SU-DHL-6 (cell line): ENCODE measurements at regions not wholly inside any gene's neighbourhood (a gene's known extent, or its start where the extent isn't known, plus 50 kb on each side); places are given as distances from the start of the nearest gene placed in this dataset.

Experiments used
- H2AFZ ChIP-seq: fragments of 200-600 bp; sonication (generic); 2 replicates; pipeline ENCODE4 v1.6.1; 2014; ENCODE audit warnings: low read depth, mild to moderate bottlenecking, moderate library complexity, mixed read lengths, antibody characterized with exemption, low read length; ENCODE audit not compliant: severe bottlenecking
- H3F3A ChIP-seq: fragments of 200-600 bp; shearing (Covaris generic); 2 replicates; pipeline ENCODE4 v1.6.0; 2016; ENCODE audit warnings: antibody characterized with exemption, mild to moderate bottlenecking; ENCODE audit not compliant: insufficient read depth
- H3K27ac ChIP-seq: fragments of 200-600 bp; sonication (generic); 2 replicates; pipeline ENCODE4 v1.5.1; 2016; ENCODE audit warnings: low read depth, mild to moderate bottlenecking, low read length, moderate library complexity, mixed read lengths
- H3K27me3 ChIP-seq: fragments of 200-600 bp; sonication (generic), shearing (Covaris generic); 2 replicates; pipeline ENCODE4 v1.6.0; 2014; ENCODE audit warnings: mild to moderate bottlenecking, low read length
- H3K36me3 ChIP-seq: fragments of 200-600 bp; sonication (generic); 2 replicates; pipeline ENCODE4 v1.6.1; 2014; ENCODE audit warnings: mild to moderate bottlenecking, low read length, mixed read lengths
- H3K4me2 ChIP-seq: fragments of 300-600, 200-600 bp; shearing (Covaris generic), sonication (generic); 2 replicates; pipeline ENCODE4 v1.6.0; 2014; ENCODE audit warnings: low read length, low read depth, mild to moderate bottlenecking; ENCODE audit not compliant: poor library complexity, severe bottlenecking
- H3K4me3 ChIP-seq: fragments of 200-600 bp; sonication (generic); 2 replicates; pipeline ENCODE4 v1.5.1; 2014; ENCODE audit warnings: antibody characterized with exemption, low read length, mild to moderate bottlenecking, mixed read lengths; ENCODE audit not compliant: insufficient read depth, poor library complexity, severe bottlenecking
- H3K79me2 ChIP-seq: fragments of 200-600 bp; sonication (generic); 2 replicates; pipeline ENCODE4 v1.6.1; 2014; ENCODE audit warnings: mild to moderate bottlenecking, low read length, moderate library complexity; ENCODE audit not compliant: insufficient read depth
- H3K9ac ChIP-seq: fragments of 200-600 bp; sonication (generic); 2 replicates; pipeline ENCODE4 v1.7.0; 2014; ENCODE audit warnings: mild to moderate bottlenecking, low read length
- H3K9me2 ChIP-seq: fragments of 200-600 bp; sonication (generic); replicated peaks from 2 replicates; pipeline ENCODE4 v1.6.1; 2014; ENCODE audit warnings: low read length; ENCODE audit not compliant: insufficient read depth
- H3K9me3 ChIP-seq: fragments of 200-600 bp; sonication (generic); 2 replicates; pipeline ENCODE4 v1.6.1; 2014; ENCODE audit warnings: low read length, mixed read lengths; ENCODE audit not compliant: insufficient read depth
- H4K20me1 ChIP-seq: fragments of 200-600 bp; sonication (generic); 2 replicates; pipeline ENCODE4 v1.6.1; 2014; ENCODE audit warnings: low read depth, mild to moderate bottlenecking, antibody characterized with exemption, low read length, moderate library complexity, mixed read lengths
- EZH2phosphoT487 ChIP-seq: fragments of 200-600 bp; sonication (generic), shearing (Covaris generic); conservative IDR thresholded peaks from 2 replicates; pipeline ENCODE4 v1.6.1; 2018; ENCODE audit warnings: mild to moderate bottlenecking, antibody characterized with exemption, low read length, moderate library complexity, mixed read lengths
- TF ChIP-seq, protein P1 (sequence below): fragments of 200-600 bp; sonication (generic); IDR thresholded peaks from one replicate; pipeline ENCODE4 v1.5.1; 2017; ENCODE audit warnings: antibody characterized with exemption, mild to moderate bottlenecking, low read length, moderate library complexity; ENCODE audit not compliant: insufficient read depth, poor library complexity, severe bottlenecking

DNA sequence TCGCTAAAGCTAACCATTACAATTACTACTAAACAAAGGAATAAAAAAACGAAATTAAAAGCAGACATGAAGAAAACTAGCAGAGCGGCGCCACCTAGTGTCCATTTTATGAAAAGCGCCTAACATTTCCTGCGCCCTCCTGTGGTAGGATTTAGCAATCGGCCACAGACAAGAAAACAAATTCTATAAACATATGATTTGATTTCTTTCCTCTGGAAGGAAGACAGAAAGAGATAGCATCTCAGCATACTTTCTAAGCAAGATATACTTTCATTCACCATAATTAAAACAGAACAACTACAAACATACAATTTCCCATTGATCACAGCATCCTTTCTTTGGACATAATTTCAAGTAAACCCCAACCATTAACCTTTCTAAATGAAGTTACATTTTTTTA is 337.7 kb upstream of the NPVF start:
- Histone ChIP-seq H3K36me3 (no peaks in the 10 kb centered on the region), H3K9ac (no peak overlapping the region), H3K9me2 (no peaks in the 10 kb centered on the region), H4K20me1 (no peaks in the 10 kb centered on the region), H3K27ac (no peak overlapping the region), H2AFZ (no peak overlapping the region), H3K9me3 (no peaks in the 10 kb centered on the region), H3K79me2 (no peaks in the 10 kb centered on the region), H3F3A (no peaks in the 10 kb centered on the region), H3K4me3 (no peak overlapping the region), H3K27me3 (no peaks in the 10 kb centered on the region), H3K4me2 (peak overlapping the region; percentile 8)
- no peak for TF ChIP-seq EZH2phosphoT487
- TF ChIP-seq, protein P1, sequence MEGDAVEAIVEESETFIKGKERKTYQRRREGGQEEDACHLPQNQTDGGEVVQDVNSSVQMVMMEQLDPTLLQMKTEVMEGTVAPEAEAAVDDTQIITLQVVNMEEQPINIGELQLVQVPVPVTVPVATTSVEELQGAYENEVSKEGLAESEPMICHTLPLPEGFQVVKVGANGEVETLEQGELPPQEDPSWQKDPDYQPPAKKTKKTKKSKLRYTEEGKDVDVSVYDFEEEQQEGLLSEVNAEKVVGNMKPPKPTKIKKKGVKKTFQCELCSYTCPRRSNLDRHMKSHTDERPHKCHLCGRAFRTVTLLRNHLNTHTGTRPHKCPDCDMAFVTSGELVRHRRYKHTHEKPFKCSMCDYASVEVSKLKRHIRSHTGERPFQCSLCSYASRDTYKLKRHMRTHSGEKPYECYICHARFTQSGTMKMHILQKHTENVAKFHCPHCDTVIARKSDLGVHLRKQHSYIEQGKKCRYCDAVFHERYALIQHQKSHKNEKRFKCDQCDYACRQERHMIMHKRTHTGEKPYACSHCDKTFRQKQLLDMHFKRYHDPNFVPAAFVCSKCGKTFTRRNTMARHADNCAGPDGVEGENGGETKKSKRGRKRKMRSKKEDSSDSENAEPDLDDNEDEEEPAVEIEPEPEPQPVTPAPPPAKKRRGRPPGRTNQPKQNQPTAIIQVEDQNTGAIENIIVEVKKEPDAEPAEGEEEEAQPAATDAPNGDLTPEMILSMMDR: peak; percentile 100

DNA sequence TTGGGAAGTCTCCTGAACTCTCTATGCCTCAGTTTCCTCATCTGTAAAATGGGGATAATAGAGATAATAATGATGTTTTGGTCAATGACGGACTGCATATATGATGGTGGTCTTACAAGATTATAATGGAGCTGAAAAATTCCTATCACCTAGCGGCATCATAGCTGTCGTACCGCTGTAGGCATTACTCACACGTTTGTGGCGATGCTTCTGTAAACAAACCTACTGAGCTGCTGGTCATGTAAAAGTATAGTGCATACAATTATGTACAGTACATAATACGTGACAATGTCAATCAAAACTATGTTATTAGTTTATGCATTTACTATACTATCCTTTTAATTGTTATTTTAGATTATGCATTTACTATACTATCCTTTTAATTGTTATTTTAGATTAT is 339.1 kb upstream of the NPVF start:
- Histone ChIP-seq H3F3A (no peaks in the 10 kb centered on the region), H3K9ac (no peak overlapping the region), H3K9me3 (no peaks in the 10 kb centered on the region), H3K79me2 (no peaks in the 10 kb centered on the region), H3K4me2 (no peak overlapping the region), H4K20me1 (no peaks in the 10 kb centered on the region), H3K27me3 (no peaks in the 10 kb centered on the region), H3K9me2 (no peaks in the 10 kb centered on the region), H3K4me3 (no peak overlapping the region), H3K36me3 (no peaks in the 10 kb centered on the region), H2AFZ (no peak overlapping the region), H3K27ac (no peak overlapping the region)
- TF ChIP-seq, protein P1: no peak
- no peak for TF ChIP-seq EZH2phosphoT487

DNA sequence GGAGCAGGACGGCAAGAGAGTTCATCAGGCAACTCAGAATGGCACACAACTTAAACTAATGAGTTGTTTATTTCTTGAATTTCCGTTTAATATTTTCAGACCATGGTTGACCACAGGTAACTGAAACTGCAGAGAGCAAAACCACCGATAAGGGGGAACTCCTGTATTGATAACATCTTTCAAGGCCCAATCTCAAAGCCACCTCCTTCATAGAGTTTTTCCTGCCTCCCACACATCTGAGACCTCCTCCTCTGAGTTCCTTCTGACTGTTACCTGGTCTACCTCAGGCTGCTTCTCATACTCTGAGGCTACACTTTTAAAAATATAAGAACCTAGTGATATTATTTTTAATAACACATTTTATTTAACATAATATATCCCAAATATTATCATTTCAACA is 341.5 kb upstream of the NPVF start:
- Histone ChIP-seq H3K27me3 (no peaks in the 10 kb centered on the region), H3K79me2 (no peaks in the 10 kb centered on the region)
- TF ChIP-seq, protein P1: no peak
- no peak for TF ChIP-seq EZH2phosphoT487

More for the DNA sequence above, 341.5 kb upstream of the NPVF start:
- Histone ChIP-seq H3K9me3 (no peaks in the 10 kb centered on the region), H3K9me2 (no peaks in the 10 kb centered on the region), H3K4me3 (no peak overlapping the region), H3K36me3 (no peaks in the 10 kb centered on the region), H3K4me2 (no peak overlapping the region), H3K27ac (no peak overlapping the region), H2AFZ (no peak overlapping the region), H3F3A (no peaks in the 10 kb centered on the region), H4K20me1 (no peaks in the 10 kb centered on the region), H3K9ac (no peak overlapping the region)
